ENCODE measurements at regions not wholly inside any gene's neighbourhood (a gene's known extent, or its start where the extent isn't known, plus 50 kb on each side); places are given as distances from the start of the nearest gene placed in this dataset.

DNA sequence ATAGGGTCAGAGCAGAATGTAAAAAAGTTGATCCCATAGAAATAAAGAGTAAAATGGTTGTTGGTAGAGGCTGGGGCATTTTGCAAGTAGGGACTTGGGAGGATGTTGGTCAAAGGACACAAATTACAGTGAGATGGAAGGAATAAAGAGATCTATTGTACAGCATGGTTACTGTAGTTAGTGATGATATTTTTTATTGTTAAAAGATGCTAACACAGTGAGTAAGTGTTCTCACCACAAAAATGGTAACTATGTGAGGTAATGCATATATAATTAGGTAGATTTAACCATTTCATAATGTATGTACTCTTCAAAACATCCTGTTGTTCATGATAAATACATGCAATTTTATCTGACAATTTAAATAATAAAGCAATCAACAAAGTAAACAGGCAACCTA, 280.7 kb upstream of the MAGI2 start:
- TF ChIP-seq, protein P1, sequence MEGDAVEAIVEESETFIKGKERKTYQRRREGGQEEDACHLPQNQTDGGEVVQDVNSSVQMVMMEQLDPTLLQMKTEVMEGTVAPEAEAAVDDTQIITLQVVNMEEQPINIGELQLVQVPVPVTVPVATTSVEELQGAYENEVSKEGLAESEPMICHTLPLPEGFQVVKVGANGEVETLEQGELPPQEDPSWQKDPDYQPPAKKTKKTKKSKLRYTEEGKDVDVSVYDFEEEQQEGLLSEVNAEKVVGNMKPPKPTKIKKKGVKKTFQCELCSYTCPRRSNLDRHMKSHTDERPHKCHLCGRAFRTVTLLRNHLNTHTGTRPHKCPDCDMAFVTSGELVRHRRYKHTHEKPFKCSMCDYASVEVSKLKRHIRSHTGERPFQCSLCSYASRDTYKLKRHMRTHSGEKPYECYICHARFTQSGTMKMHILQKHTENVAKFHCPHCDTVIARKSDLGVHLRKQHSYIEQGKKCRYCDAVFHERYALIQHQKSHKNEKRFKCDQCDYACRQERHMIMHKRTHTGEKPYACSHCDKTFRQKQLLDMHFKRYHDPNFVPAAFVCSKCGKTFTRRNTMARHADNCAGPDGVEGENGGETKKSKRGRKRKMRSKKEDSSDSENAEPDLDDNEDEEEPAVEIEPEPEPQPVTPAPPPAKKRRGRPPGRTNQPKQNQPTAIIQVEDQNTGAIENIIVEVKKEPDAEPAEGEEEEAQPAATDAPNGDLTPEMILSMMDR (IDR thresholded peaks at IDR 0.05), result no peak
- no peak for TF ChIP-seq POLR2A (IDR thresholded peaks at IDR 0.05)

Data from right lobe of liver (tissue), 4 donors.